ENCODE measurements at regions not wholly inside any gene's neighbourhood (a gene's known extent, or its start where the extent isn't known, plus 50 kb on each side); places are given as distances from the start of the nearest gene placed in this dataset.

- no peak for TF ChIP-seq ATF2 (IDR thresholded peaks at IDR 0.05; ENCODE audit: low read length)
- TF ChIP-seq JUND (IDR thresholded peaks at IDR 0.05; ENCODE audit: low read length): no peak
Measured at GRCh38 chr5:102089883-102090282, 206.2 kb downstream of the SLCO4C1 start (continued).

Measured in H1 (cell line).